Nephron progenitor cell (in vitro differentiated cells): ENCODE measurements at regions not wholly inside any gene's neighbourhood (a gene's known extent, or its start where the extent isn't known, plus 50 kb on each side); places are given as distances from the start of the nearest gene placed in this dataset.
A peak's percentile ranks its signal among the peaks of the same experiment; 100 is the strongest.

Source experiments
- DNase-seq: peaks from one replicate; pipeline ENCODE4 v3.0.0; 2021
- H3K27ac Mint-ChIP-seq: 2 replicates; pipeline ENCODE4 v1.8.0; 2021; ENCODE audit warnings: mild to moderate bottlenecking, moderate library complexity, mixed read lengths
- H3K27me3 Mint-ChIP-seq: 2 replicates; pipeline ENCODE4 v1.8.0; 2021; ENCODE audit warnings: mild to moderate bottlenecking, low read depth, mixed read lengths; ENCODE audit not compliant: poor library complexity
- H3K36me3 Mint-ChIP-seq: 2 replicates; pipeline ENCODE4 v1.8.0; 2021; ENCODE audit warnings: low read depth, mixed read lengths
- H3K4me1 Mint-ChIP-seq: 2 replicates; pipeline ENCODE4 v1.8.0; 2021; ENCODE audit warnings: mixed read lengths
- H3K4me3 Mint-ChIP-seq: 2 replicates; pipeline ENCODE4 v1.8.0; 2021; ENCODE audit warnings: mild to moderate bottlenecking, moderate library complexity, mixed read lengths
- H3K9me3 Mint-ChIP-seq: 2 replicates; pipeline ENCODE4 v1.8.0; 2021; ENCODE audit warnings: mild to moderate bottlenecking, moderate library complexity, mixed read lengths
- TF ChIP-seq, protein P1 (sequence below): fragments of 200-600 bp; sonication (generic); IDR thresholded peaks from 2 replicates; pipeline ENCODE4 v1.5.0; 2021; ENCODE audit warnings: antibody characterized with exemption

DNA sequence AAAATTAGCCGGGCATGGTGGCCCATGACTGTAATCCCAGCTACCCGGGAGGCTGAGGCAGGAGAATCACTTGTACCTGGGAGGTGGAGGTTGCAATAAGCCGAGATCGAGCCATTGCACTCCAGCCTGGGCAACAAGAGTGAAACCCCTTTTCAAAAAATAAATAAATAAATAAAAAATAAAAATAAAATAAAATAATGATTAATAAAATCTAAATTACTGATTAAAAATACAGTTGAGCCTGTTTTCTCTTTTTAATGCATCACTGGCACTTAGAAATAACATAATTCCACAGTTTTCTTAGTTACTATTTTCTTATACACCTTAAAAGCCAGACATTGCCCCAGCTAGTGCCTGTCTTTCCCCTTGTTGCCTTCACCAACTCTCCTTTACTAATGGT is 922.8 kb upstream of the GJE1 start:
- Mint-ChIP-seq H3K4me1 (no peaks in the 10 kb centered on the region), H3K9me3 (peaks cover 9% of the 10 kb centered on the region), H3K36me3 (no peaks in the 10 kb centered on the region), H3K27me3 (peaks cover 3% of the 10 kb centered on the region), H3K27ac (no peak overlapping the region), H3K4me3 (no peak overlapping the region)
- no peak for DNase-seq
- TF ChIP-seq, protein P1, sequence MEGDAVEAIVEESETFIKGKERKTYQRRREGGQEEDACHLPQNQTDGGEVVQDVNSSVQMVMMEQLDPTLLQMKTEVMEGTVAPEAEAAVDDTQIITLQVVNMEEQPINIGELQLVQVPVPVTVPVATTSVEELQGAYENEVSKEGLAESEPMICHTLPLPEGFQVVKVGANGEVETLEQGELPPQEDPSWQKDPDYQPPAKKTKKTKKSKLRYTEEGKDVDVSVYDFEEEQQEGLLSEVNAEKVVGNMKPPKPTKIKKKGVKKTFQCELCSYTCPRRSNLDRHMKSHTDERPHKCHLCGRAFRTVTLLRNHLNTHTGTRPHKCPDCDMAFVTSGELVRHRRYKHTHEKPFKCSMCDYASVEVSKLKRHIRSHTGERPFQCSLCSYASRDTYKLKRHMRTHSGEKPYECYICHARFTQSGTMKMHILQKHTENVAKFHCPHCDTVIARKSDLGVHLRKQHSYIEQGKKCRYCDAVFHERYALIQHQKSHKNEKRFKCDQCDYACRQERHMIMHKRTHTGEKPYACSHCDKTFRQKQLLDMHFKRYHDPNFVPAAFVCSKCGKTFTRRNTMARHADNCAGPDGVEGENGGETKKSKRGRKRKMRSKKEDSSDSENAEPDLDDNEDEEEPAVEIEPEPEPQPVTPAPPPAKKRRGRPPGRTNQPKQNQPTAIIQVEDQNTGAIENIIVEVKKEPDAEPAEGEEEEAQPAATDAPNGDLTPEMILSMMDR = no peak

DNA sequence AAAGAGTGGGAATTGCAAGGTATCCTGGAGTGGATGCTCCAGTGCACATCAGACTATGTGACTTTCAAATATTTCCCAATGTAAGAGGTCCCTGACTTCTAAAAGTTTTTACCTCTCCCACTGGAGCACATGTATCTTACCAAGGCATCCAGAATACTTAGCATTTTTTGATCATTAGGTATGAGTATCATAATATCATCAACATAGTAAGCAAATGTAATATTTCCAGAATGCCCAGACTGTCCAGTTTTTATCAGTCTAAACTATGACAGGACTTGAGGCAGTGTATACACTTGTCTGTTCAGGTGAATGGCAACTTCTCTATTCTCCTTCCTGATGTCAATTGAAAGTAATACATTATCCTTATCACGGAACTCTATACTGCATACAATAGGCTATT is 924.6 kb upstream of the GJE1 start:
- peaks cover 10% of the 10 kb centered on the region for H3K9me3 Mint-ChIP-seq
- DNase-seq = no peak
- H3K27me3 Mint-ChIP-seq = peaks cover 3% of the 10 kb centered on the region
- no peak overlapping the region for H3K4me3 Mint-ChIP-seq
- TF ChIP-seq, protein P1 = no peak
- H3K4me1 Mint-ChIP-seq = no peaks in the 10 kb centered on the region
- no peak overlapping the region for H3K27ac Mint-ChIP-seq
- no peaks in the 10 kb centered on the region for H3K36me3 Mint-ChIP-seq

DNA sequence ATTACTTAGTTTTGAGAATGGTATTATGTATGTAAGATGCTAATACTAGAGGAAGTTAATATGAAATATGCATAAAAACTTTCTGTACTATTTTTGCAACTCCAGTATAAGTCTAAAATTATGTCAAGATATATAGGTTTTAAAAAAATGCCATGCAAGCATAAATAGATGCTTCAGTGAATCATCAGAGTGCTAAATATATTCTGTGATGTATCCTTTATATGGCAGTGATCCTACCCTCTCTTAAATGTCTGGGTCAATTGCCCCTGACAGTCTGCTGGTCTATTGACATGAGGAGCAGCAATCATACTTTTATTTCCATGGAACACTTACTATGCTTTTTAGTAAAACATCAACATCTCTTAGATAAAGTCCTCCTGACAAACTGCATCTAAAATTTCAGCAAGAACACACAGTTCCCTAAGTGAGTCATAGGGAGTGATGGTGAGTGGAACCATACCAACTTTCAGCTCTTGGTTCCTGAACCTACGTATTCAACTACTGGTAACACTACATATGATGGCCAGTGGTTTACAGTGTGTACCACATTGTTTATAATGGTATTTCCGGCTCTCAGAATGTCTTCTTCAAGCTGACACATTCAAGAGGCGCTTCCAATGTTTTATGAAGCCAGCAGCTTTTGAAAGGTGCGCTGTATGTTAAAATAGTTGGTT is 928.7 kb upstream of the GJE1 start:
- DNase-seq = no peak
- TF ChIP-seq, protein P1 = no peak
- no peaks in the 10 kb centered on the region for H3K36me3 Mint-ChIP-seq
- peaks cover 10% of the 10 kb centered on the region for H3K9me3 Mint-ChIP-seq
- H3K27me3 Mint-ChIP-seq = no peaks in the 10 kb centered on the region
- peaks cover 6% of the 10 kb centered on the region for H3K4me1 Mint-ChIP-seq
- H3K4me3 Mint-ChIP-seq = no peak overlapping the region
- H3K27ac Mint-ChIP-seq = no peak overlapping the region

DNA sequence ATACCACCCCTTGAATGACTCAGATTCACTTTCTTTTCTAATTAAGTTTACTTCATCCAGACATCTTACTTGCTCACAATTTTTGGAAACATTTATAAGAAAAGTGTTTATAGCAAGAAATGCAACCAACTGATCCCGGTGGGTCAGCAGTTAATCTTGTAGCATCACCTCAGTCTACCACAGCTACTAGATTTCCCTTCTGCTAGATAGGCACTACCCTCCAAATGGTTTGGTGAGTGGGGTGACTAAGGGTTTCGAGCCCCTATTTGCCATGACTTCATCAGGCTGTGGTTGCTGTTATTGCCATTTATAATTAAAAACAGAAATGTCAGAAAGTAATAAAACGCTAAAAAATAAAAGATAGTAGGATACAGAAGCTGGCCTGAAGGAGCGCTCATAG is 930.1 kb upstream of the GJE1 start:
- peaks cover 15% of the 10 kb centered on the region for H3K4me1 Mint-ChIP-seq
- H3K36me3 Mint-ChIP-seq = no peaks in the 10 kb centered on the region
- no peaks in the 10 kb centered on the region for H3K27me3 Mint-ChIP-seq
- TF ChIP-seq, protein P1 = no peak
- H3K4me3 Mint-ChIP-seq = no peak overlapping the region
- H3K9me3 Mint-ChIP-seq = peaks cover 12% of the 10 kb centered on the region
- no peak for DNase-seq
- no peak overlapping the region for H3K27ac Mint-ChIP-seq

DNA sequence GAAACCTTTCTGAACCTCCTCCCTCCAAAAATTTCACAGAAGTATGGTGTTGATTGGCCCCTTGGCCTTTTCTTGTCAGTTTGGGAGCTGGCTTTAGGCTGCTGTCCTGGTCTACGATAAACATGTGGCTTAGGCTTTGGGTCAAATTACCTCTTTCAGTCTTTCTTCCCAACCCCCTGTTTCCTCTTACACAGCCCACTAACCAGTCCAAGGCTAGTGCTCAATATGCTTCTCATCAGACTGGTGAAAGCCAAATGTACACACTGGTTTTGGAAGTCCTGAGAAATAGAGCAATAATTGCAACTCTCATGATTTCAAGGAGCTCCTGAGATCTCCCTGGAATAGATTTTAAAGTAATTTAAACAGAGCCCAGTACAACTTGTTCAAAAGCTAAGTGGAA is 933.7 kb upstream of the GJE1 start:
- H3K27ac Mint-ChIP-seq = no peak overlapping the region
- no peaks in the 10 kb centered on the region for H3K27me3 Mint-ChIP-seq
- no peak for DNase-seq
- H3K9me3 Mint-ChIP-seq = peaks cover 18% of the 10 kb centered on the region
- H3K36me3 Mint-ChIP-seq = no peaks in the 10 kb centered on the region
- TF ChIP-seq, protein P1 = no peak
- H3K4me1 Mint-ChIP-seq = peaks cover 15% of the 10 kb centered on the region
- no peak overlapping the region for H3K4me3 Mint-ChIP-seq

DNA sequence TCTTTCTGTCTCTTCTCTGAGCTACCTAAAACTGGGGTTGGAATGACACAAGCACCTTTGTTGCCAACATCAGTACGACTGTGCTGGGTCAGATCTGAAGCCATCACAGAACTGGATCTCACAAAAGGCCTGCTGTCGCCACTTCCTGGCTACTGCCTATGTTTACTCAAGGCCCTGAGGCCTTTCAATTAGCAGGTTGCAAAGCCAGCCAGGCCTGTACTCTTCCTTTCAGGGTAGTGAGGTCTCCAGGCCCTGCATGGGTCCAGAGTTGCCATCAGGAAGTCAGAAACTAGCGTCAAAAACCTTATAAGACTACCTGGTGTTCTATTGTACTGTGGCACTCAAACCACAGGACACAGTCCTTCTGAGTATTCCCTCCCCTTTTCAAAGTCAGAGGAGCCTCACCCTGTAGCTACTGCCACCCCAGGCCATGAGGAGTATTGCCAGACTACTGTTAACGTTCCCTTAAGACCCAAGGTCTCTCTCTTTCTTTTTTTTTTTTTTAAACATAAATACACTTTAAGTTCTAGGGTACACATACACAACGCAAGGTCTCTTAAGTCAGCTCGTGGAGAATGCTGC is 937.4 kb upstream of the GJE1 start:
- DNase-seq = no peak

More for the DNA sequence above, 937.4 kb upstream of the GJE1 start:
- TF ChIP-seq, protein P1 = no peak
- H3K9me3 Mint-ChIP-seq = peaks cover 44% of the 10 kb centered on the region
- H3K4me1 Mint-ChIP-seq = peaks cover 15% of the 10 kb centered on the region
- no peaks in the 10 kb centered on the region for H3K27me3 Mint-ChIP-seq
- H3K27ac Mint-ChIP-seq = peak overlapping the region; percentile 40
- H3K36me3 Mint-ChIP-seq = no peaks in the 10 kb centered on the region
- H3K4me3 Mint-ChIP-seq = no peak overlapping the region
